ENCODE measurements at regions not wholly inside any gene's neighbourhood (a gene's known extent, or its start where the extent isn't known, plus 50 kb on each side); places are given as distances from the start of the nearest gene placed in this dataset.

- H3K4me3 ChIP-seq (ENCODE audit: insufficient read depth in 1 of 2, low read depth in 1 of 2, low read length in 2 of 2): no peak overlapping the region
- no peak overlapping the region for H2BK5ac ChIP-seq (ENCODE audit: low read depth, low read length, poor library complexity, severe bottlenecking)
- no peak overlapping the region for H3K4ac ChIP-seq (ENCODE audit: low read depth in 1 of 2, low read length in 2 of 2)
- H2AK5ac ChIP-seq (ENCODE audit: low read length, severe bottlenecking): no peak overlapping the region
- no peaks in the 10 kb centered on the region for H3K79me1 ChIP-seq (replicated peaks; ENCODE audit: low read length, poor library complexity, severe bottlenecking)
- no peak overlapping the region for H3K14ac ChIP-seq (ENCODE audit: low read length in 2 of 2)
- no peaks in the 10 kb centered on the region for H3K4me1 ChIP-seq (ENCODE audit: control insufficient read depth, insufficient read depth, low read depth, low read length)
- H2BK120ac ChIP-seq (ENCODE audit: low read depth, low read length): no peak overlapping the region
- DNase-seq: no peak
- no peak overlapping the region for H2AFZ ChIP-seq (ENCODE audit: low read depth, low read length)
- WGBS: 70% methylated on average over 11 of the region's 11 CpGs
- H3K23ac ChIP-seq (ENCODE audit: low read length in 2 of 2): no peak overlapping the region
- no peak overlapping the region for H3K27ac ChIP-seq (ENCODE audit: low read length, poor library complexity, severe bottlenecking)
- H3K4me2 ChIP-seq (ENCODE audit: low read length, poor library complexity, severe bottlenecking): no peak overlapping the region
- H3K9ac ChIP-seq (ENCODE audit: low read length): no peak overlapping the region
- H3K9me3 ChIP-seq (ENCODE audit: control insufficient read depth, low read length): peaks cover 31% of the 10 kb centered on the region
- no peak overlapping the region for H4K8ac ChIP-seq (ENCODE audit: low read length)
- no peaks in the 10 kb centered on the region for H3K27me3 ChIP-seq (ENCODE audit: control insufficient read depth in 1 of 2, insufficient read depth in 1 of 2, low read length in 2 of 2)
- no peak overlapping the region for H3K18ac ChIP-seq (ENCODE audit: low read depth in 1 of 2, low read length in 2 of 2)
- H2BK12ac ChIP-seq (ENCODE audit: low read length in 2 of 2): no peak overlapping the region
- no peak overlapping the region for H4K91ac ChIP-seq (ENCODE audit: low read length)
- H2BK15ac ChIP-seq (ENCODE audit: low read depth, poor library complexity, severe bottlenecking): no peak overlapping the region
- H3K36me3 ChIP-seq (ENCODE audit: control insufficient read depth in 1 of 2, insufficient read depth in 2 of 2, low read depth in 1 of 2, low read length in 2 of 2): no peaks in the 10 kb centered on the region
Observed at GRCh38 chr10:130471486-130471885, 335.3 kb downstream of the GLRX3 start.

- no peak overlapping the region for H3K18ac ChIP-seq (ENCODE audit: low read depth in 1 of 2, low read length in 2 of 2)
- 82% methylated on average over 4 of the region's 5 CpGs for whole genome bisulfite sequencing
Observed at GRCh38 chr10:130472236-130472635, 336.0 kb downstream of the GLRX3 start.

GRCh38 chr10:130474591-130474990 lies 338.4 kb downstream of the GLRX3 start:
- no peak overlapping the region for H2BK5ac ChIP-seq (ENCODE audit: low read depth, low read length, poor library complexity, severe bottlenecking)
- H3K27ac ChIP-seq (ENCODE audit: low read length, poor library complexity, severe bottlenecking): no peak overlapping the region
- H3K23ac ChIP-seq (ENCODE audit: low read length in 2 of 2): no peak overlapping the region
- peaks cover 5% of the 10 kb centered on the region for H3K9me3 ChIP-seq (ENCODE audit: control insufficient read depth, low read length)
- no peak overlapping the region for H3K4ac ChIP-seq (ENCODE audit: low read depth in 1 of 2, low read length in 2 of 2)
- H2BK120ac ChIP-seq (ENCODE audit: low read depth, low read length): no peak overlapping the region
- H3K79me1 ChIP-seq (replicated peaks; ENCODE audit: low read length, poor library complexity, severe bottlenecking): no peaks in the 10 kb centered on the region
- WGBS: 66% methylated on average over 9 of the region's 9 CpGs
- no peak overlapping the region for H3K4me2 ChIP-seq (ENCODE audit: low read length, poor library complexity, severe bottlenecking)
- H2BK12ac ChIP-seq (ENCODE audit: low read length in 2 of 2): no peak overlapping the region
- H3K14ac ChIP-seq (ENCODE audit: low read length in 2 of 2): no peak overlapping the region
- H3K27me3 ChIP-seq (ENCODE audit: control insufficient read depth in 1 of 2, insufficient read depth in 1 of 2, low read length in 2 of 2): no peaks in the 10 kb centered on the region
- no peaks in the 10 kb centered on the region for H3K36me3 ChIP-seq (ENCODE audit: control insufficient read depth in 1 of 2, insufficient read depth in 2 of 2, low read depth in 1 of 2, low read length in 2 of 2)
- no peak overlapping the region for H3K18ac ChIP-seq (ENCODE audit: low read depth in 1 of 2, low read length in 2 of 2)
- H3K4me3 ChIP-seq (ENCODE audit: insufficient read depth in 1 of 2, low read depth in 1 of 2, low read length in 2 of 2): no peak overlapping the region
- no peak overlapping the region for H3K9ac ChIP-seq (ENCODE audit: low read length)
- H3K4me1 ChIP-seq (ENCODE audit: control insufficient read depth, insufficient read depth, low read depth, low read length): no peaks in the 10 kb centered on the region
- H2AK5ac ChIP-seq (ENCODE audit: low read length, severe bottlenecking): no peak overlapping the region
- no peak overlapping the region for H4K91ac ChIP-seq (ENCODE audit: low read length)
- no peak overlapping the region for H2AFZ ChIP-seq (ENCODE audit: low read depth, low read length)
- H2BK15ac ChIP-seq (ENCODE audit: low read depth, poor library complexity, severe bottlenecking): no peak overlapping the region
- H4K8ac ChIP-seq (ENCODE audit: low read length): no peak overlapping the region
- no peak for DNase-seq

More at GRCh38 chr10:130472236-130472635, 336.0 kb downstream of the GLRX3 start:
- H4K91ac ChIP-seq (ENCODE audit: low read length): no peak overlapping the region
- H3K36me3 ChIP-seq (ENCODE audit: control insufficient read depth in 1 of 2, insufficient read depth in 2 of 2, low read depth in 1 of 2, low read length in 2 of 2): no peaks in the 10 kb centered on the region
- H4K8ac ChIP-seq (ENCODE audit: low read length): no peak overlapping the region
- no peak overlapping the region for H2BK5ac ChIP-seq (ENCODE audit: low read depth, low read length, poor library complexity, severe bottlenecking)
- no peaks in the 10 kb centered on the region for H3K4me1 ChIP-seq (ENCODE audit: control insufficient read depth, insufficient read depth, low read depth, low read length)
- no peaks in the 10 kb centered on the region for H3K27me3 ChIP-seq (ENCODE audit: control insufficient read depth in 1 of 2, insufficient read depth in 1 of 2, low read length in 2 of 2)
- H2BK12ac ChIP-seq (ENCODE audit: low read length in 2 of 2): no peak overlapping the region
- no peak overlapping the region for H3K4me2 ChIP-seq (ENCODE audit: low read length, poor library complexity, severe bottlenecking)
- no peak overlapping the region for H3K4ac ChIP-seq (ENCODE audit: low read depth in 1 of 2, low read length in 2 of 2)
- H2AFZ ChIP-seq (ENCODE audit: low read depth, low read length): no peak overlapping the region
- H3K4me3 ChIP-seq (ENCODE audit: insufficient read depth in 1 of 2, low read depth in 1 of 2, low read length in 2 of 2): no peak overlapping the region
- peaks cover 25% of the 10 kb centered on the region for H3K9me3 ChIP-seq (ENCODE audit: control insufficient read depth, low read length)
- H2BK120ac ChIP-seq (ENCODE audit: low read depth, low read length): no peak overlapping the region
- H3K9ac ChIP-seq (ENCODE audit: low read length): no peak overlapping the region
- H3K14ac ChIP-seq (ENCODE audit: low read length in 2 of 2): no peak overlapping the region
- H3K23ac ChIP-seq (ENCODE audit: low read length in 2 of 2): no peak overlapping the region
- H2AK5ac ChIP-seq (ENCODE audit: low read length, severe bottlenecking): no peak overlapping the region
- no peak overlapping the region for H3K27ac ChIP-seq (ENCODE audit: low read length, poor library complexity, severe bottlenecking)
- H3K79me1 ChIP-seq (replicated peaks; ENCODE audit: low read length, poor library complexity, severe bottlenecking): no peaks in the 10 kb centered on the region
- DNase-seq: no peak
- no peak overlapping the region for H2BK15ac ChIP-seq (ENCODE audit: low read depth, poor library complexity, severe bottlenecking)

GRCh38 chr10:130477360-130477759 lies 341.2 kb downstream of the GLRX3 start:
- no peak overlapping the region for H3K23ac ChIP-seq (ENCODE audit: low read length in 2 of 2)
- H3K79me1 ChIP-seq (replicated peaks; ENCODE audit: low read length, poor library complexity, severe bottlenecking): no peaks in the 10 kb centered on the region
- H2AFZ ChIP-seq (ENCODE audit: low read depth, low read length): no peak overlapping the region
- H3K27me3 ChIP-seq (ENCODE audit: control insufficient read depth in 1 of 2, insufficient read depth in 1 of 2, low read length in 2 of 2): no peaks in the 10 kb centered on the region
- peaks cover 4% of the 10 kb centered on the region for H3K9me3 ChIP-seq (ENCODE audit: control insufficient read depth, low read length)
- H4K91ac ChIP-seq (ENCODE audit: low read length): no peak overlapping the region
- no peak for DNase-seq
- no peak overlapping the region for H4K8ac ChIP-seq (ENCODE audit: low read length)
- H3K27ac ChIP-seq (ENCODE audit: low read length, poor library complexity, severe bottlenecking): no peak overlapping the region
- no peak overlapping the region for H2AK5ac ChIP-seq (ENCODE audit: low read length, severe bottlenecking)
- no peak overlapping the region for H2BK120ac ChIP-seq (ENCODE audit: low read depth, low read length)
- no peaks in the 10 kb centered on the region for H3K4me1 ChIP-seq (ENCODE audit: control insufficient read depth, insufficient read depth, low read depth, low read length)
- no peak overlapping the region for H2BK15ac ChIP-seq (ENCODE audit: low read depth, poor library complexity, severe bottlenecking)
- no peak overlapping the region for H2BK5ac ChIP-seq (ENCODE audit: low read depth, low read length, poor library complexity, severe bottlenecking)
- no peak overlapping the region for H2BK12ac ChIP-seq (ENCODE audit: low read length in 2 of 2)
- no peak overlapping the region for H3K4ac ChIP-seq (ENCODE audit: low read depth in 1 of 2, low read length in 2 of 2)
- H3K18ac ChIP-seq (ENCODE audit: low read depth in 1 of 2, low read length in 2 of 2): no peak overlapping the region
- H3K14ac ChIP-seq (ENCODE audit: low read length in 2 of 2): no peak overlapping the region
- peak overlapping the region in 1 of 2 experiments; percentile 14 for H3K4me3 ChIP-seq (ENCODE audit: insufficient read depth in 1 of 2, low read depth in 1 of 2, low read length in 2 of 2)
- WGBS: 68% methylated on average over 5 of the region's 5 CpGs
- H3K4me2 ChIP-seq (ENCODE audit: low read length, poor library complexity, severe bottlenecking): no peak overlapping the region
- H3K36me3 ChIP-seq (ENCODE audit: control insufficient read depth in 1 of 2, insufficient read depth in 2 of 2, low read depth in 1 of 2, low read length in 2 of 2): no peaks in the 10 kb centered on the region
- no peak overlapping the region for H3K9ac ChIP-seq (ENCODE audit: low read length)
